ENCODE measurements at regions not wholly inside any gene's neighbourhood (a gene's known extent, or its start where the extent isn't known, plus 50 kb on each side); places are given as distances from the start of the nearest gene placed in this dataset.

- FAIRE-seq = no peak
These were observed 185.8 kb downstream of the NRP2 start for GRCh38 chr2:205868053-205868452.

More at GRCh38 chr2:205868053-205868452, 185.8 kb downstream of the NRP2 start:
- ChIA-PET CTCF (no interaction called here), POLR2A (no interaction called here)
- no peaks in the 10 kb centered on the region for H3K79me2 ChIP-seq (ENCODE audit: control insufficient read depth, insufficient read depth, low read length)
- H2AFZ ChIP-seq (ENCODE audit: low read depth, low read length) = no peak overlapping the region
- BruUV-seq (replicated peaks) = no TSS peak
- dilution Hi-C loops (cut with MboI; ENCODE audit: extremely low pct_ligation_motif_present, low sequenced_read_pairs) (no loop called here), intact Hi-C loops (cut with micrococcal nuclease) (no loop called here)
- no peak overlapping the region for H3K9ac ChIP-seq (replicated peaks; ENCODE audit: extremely low read depth, insufficient read depth, low read length)
- TF ChIP-seq GATA2 (IDR thresholded peaks at IDR 0.05; ENCODE audit: insufficient read depth, insufficient read length, low read depth, low read length) = no peak
- no peak for TF ChIP-seq EZH2 (IDR thresholded peaks at IDR 0.05; ENCODE audit: borderline replicate concordance, low read depth, low read length, severe bottlenecking)
- no peak for TF ChIP-seq JUN (IDR thresholded peaks at IDR 0.05; ENCODE audit: borderline replicate concordance, insufficient read depth, insufficient read length, low read depth)
- TF ChIP-seq CTCF (IDR thresholded peaks at IDR 0.05; ENCODE audit: extremely low read depth in 1 of 2, insufficient read depth in 1 of 2, low read depth in 1 of 2, low read length in 2 of 2) = no peak
- no peak for TF ChIP-seq MYC (IDR thresholded peaks at IDR 0.05; ENCODE audit: low read depth, low read length)
- no peak for TF ChIP-seq FOS (IDR thresholded peaks at IDR 0.05; ENCODE audit: borderline replicate concordance, insufficient read depth, low read length)
- TF ChIP-seq, protein P1, sequence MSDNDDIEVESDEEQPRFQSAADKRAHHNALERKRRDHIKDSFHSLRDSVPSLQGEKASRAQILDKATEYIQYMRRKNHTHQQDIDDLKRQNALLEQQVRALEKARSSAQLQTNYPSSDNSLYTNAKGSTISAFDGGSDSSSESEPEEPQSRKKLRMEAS (IDR thresholded peaks at IDR 0.05; ENCODE audit: insufficient read depth, insufficient read length) = no peak
- DNase-seq (ENCODE audit: low read depth, low spot score) = no peak
- H3K27me3 ChIP-seq (ENCODE audit: control insufficient read depth in 2 of 2, insufficient read depth in 2 of 2, low read length in 2 of 2) = peaks cover 3 to 10% of the 10 kb centered on the region in 2 experiments
- H3K4me2 ChIP-seq (ENCODE audit: insufficient read depth, low read length) = no peak overlapping the region
- H4K20me1 ChIP-seq (replicated peaks; ENCODE audit: control insufficient read depth, extremely low read depth, insufficient read depth, low read length) = no peaks in the 10 kb centered on the region
- H3K4me3 ChIP-seq (replicated peaks in 1 of 3; ENCODE audit: insufficient read depth in 1 of 3, low read depth in 1 of 3, low read length in 3 of 3) = no peak overlapping the region
- H3K36me3 ChIP-seq (ENCODE audit: control insufficient read depth in 2 of 2, extremely low read depth in 1 of 2, insufficient read depth in 2 of 2, low read length in 2 of 2) = no peaks in the 10 kb centered on the region
- H3K9me1 ChIP-seq (replicated peaks; ENCODE audit: control insufficient read depth, extremely low read depth, insufficient read depth, low read length) = no peaks in the 10 kb centered on the region
- H3K9me3 ChIP-seq (replicated peaks; ENCODE audit: control insufficient read depth, insufficient read depth, low read length) = no peaks in the 10 kb centered on the region
- no peaks in the 10 kb centered on the region for H3K4me1 ChIP-seq (ENCODE audit: control insufficient read depth, extremely low read depth, insufficient read depth, low read length)
- H3K27ac ChIP-seq (ENCODE audit: insufficient read depth, low read depth, low read length) = no peak overlapping the region

Measured in endothelial cell of umbilical vein (primary cell).